IMR-90 (cell line): ENCODE measurements at regions not wholly inside any gene's neighbourhood (a gene's known extent, or its start where the extent isn't known, plus 50 kb on each side); places are given as distances from the start of the nearest gene placed in this dataset.
"Not testable (repeated sequence)": the region's sequence is repeated elsewhere in the genome, so short reads cannot be mapped to it uniquely, and the experiment has no call there.

Source experiments
- ATAC-seq: fragments of 200-7000 bp; cut with Tn5 transposase; 2 replicates; pipeline ENCODE4 v1.9.1; 2020; ENCODE audit warnings: low read depth, mild to moderate bottlenecking, moderate library complexity
- BruUV-seq: library from RNA; stranded (reverse); fragments of 400-500 nt; replicated peaks from 2 replicates; lab custom pipeline; 2021; lab: Mats Ljungman, UMichigan
- CTCF ChIA-PET: fragments of 300-600 bp; formaldehyde crosslinking; extraction: SDS; loops from one replicate; lab custom pipeline; 2021; ENCODE audit warnings: antibody characterized with exemption; lab: Yijun Ruan, JAX
- POLR2A ChIA-PET: fragments of 300-600 bp; sonication (Branson Sonifier 250); formaldehyde crosslinking; loops from one replicate; lab custom pipeline; 2022; ENCODE audit warnings: antibody characterized with exemption; ENCODE audit not compliant: unreplicated experiment; lab: Charles Lee
- DNase-seq: peaks from one replicate; pipeline ENCODE4 v3.0.0; 2013
- H2AFZ ChIP-seq: replicated peaks from 2 replicates; pipeline ENCODE3; 2013; ENCODE audit warnings: low read length, mild to moderate bottlenecking; ENCODE audit not compliant: poor library complexity
- H2AK5ac ChIP-seq: 2 replicates; pipeline ENCODE4 v1.6.1; 2013; ENCODE audit warnings: low read depth, low read length, inconsistent platforms
- H2AK9ac ChIP-seq: replicated peaks from 2 replicates; pipeline ENCODE3; 2013; ENCODE audit warnings: mild to moderate bottlenecking, low read depth, low read length, moderate library complexity; ENCODE audit not compliant: poor library complexity
- H2BK120ac ChIP-seq: 2 replicates; pipeline ENCODE4 v1.6.1; 2013; ENCODE audit warnings: low read depth, low read length, inconsistent platforms
- H2BK15ac ChIP-seq: 3 replicates; pipeline ENCODE4 v1.6.1; 2013; ENCODE audit warnings: low read depth, low read length, inconsistent platforms
- H2BK20ac ChIP-seq: 2 replicates; pipeline ENCODE4 v1.6.1; 2013; ENCODE audit warnings: low read depth, mild to moderate bottlenecking, inconsistent platforms, low read length, moderate library complexity
- H2BK5ac ChIP-seq: 2 replicates; pipeline ENCODE4 v1.6.1; 2013; ENCODE audit warnings: mild to moderate bottlenecking, low read depth, low read length, inconsistent platforms; ENCODE audit not compliant: poor library complexity, severe bottlenecking
- H3K14ac ChIP-seq: replicated peaks from 2 replicates; pipeline ENCODE4 v1.6.1; 2013; ENCODE audit warnings: low read depth, low read length, inconsistent platforms
- H3K18ac ChIP-seq: 2 replicates; pipeline ENCODE4 v1.6.1; 2013; ENCODE audit warnings: low read depth, low read length, control low read depth
- H3K23ac ChIP-seq: 2 replicates; pipeline ENCODE4 v1.6.1; 2013; ENCODE audit warnings: low read depth, low read length, inconsistent platforms
- H3K27ac ChIP-seq: 2 replicates; pipeline ENCODE4 v1.5.1; 2013; ENCODE audit warnings: mild to moderate bottlenecking, control low read depth, low read length; ENCODE audit not compliant: insufficient read depth
- H3K27me3 ChIP-seq: 2 replicates; pipeline ENCODE4 v1.6.1; 2013; ENCODE audit warnings: low read length; ENCODE audit not compliant: control insufficient read depth, insufficient read depth
- H3K36me3 ChIP-seq: 2 replicates; pipeline ENCODE4 v1.6.1; 2013; ENCODE audit warnings: low read length, mixed read lengths; ENCODE audit not compliant: control insufficient read depth, insufficient read depth
- H3K4ac ChIP-seq: 2 replicates; pipeline ENCODE4 v1.6.1; 2013; ENCODE audit warnings: low read depth, low read length, inconsistent platforms
- H3K4me1 ChIP-seq: 2 replicates; pipeline ENCODE4 v1.6.1; 2013; ENCODE audit warnings: low read length, mixed read lengths; ENCODE audit not compliant: control insufficient read depth, insufficient read depth
- H3K4me2 ChIP-seq: 2 replicates; pipeline ENCODE4 v1.6.1; 2013; ENCODE audit warnings: low read depth, mild to moderate bottlenecking, control low read depth, low read length, moderate library complexity
- H3K4me3 ChIP-seq: 2 replicates; pipeline ENCODE4 v1.5.1; 2013; ENCODE audit warnings: low read depth, mild to moderate bottlenecking, control low read depth, low read length, moderate library complexity; ENCODE audit not compliant: insufficient read depth
- H3K56ac ChIP-seq: 2 replicates; pipeline ENCODE4 v1.6.1; 2013; ENCODE audit warnings: low read length, inconsistent platforms; ENCODE audit not compliant: insufficient read depth; ENCODE audit errors: extremely low read depth
- H3K79me1 ChIP-seq, 2 experiments: 2 replicates each; pipeline ENCODE4 v1.6.1; 2013; ENCODE audit warnings: low read length in 2 of 2, inconsistent platforms in 1 of 2, low read depth in 1 of 2
- H3K9ac ChIP-seq: 2 replicates; pipeline ENCODE4 v1.6.1; 2013; ENCODE audit warnings: low read depth, low read length, control low read depth
- H3K9me1 ChIP-seq: 2 replicates; pipeline ENCODE4 v1.6.1; 2013; ENCODE audit warnings: low read length, inconsistent platforms; ENCODE audit not compliant: insufficient read depth
- H3K9me3 ChIP-seq: 2 replicates; pipeline ENCODE4 v1.6.1; 2013; ENCODE audit warnings: low read length; ENCODE audit not compliant: control insufficient read depth, insufficient read depth
- H4K20me1 ChIP-seq: 2 replicates; pipeline ENCODE4 v1.6.1; 2013; ENCODE audit warnings: low read length, inconsistent platforms; ENCODE audit not compliant: insufficient read depth
- H4K5ac ChIP-seq: 2 replicates; pipeline ENCODE4 v1.6.1; 2013; ENCODE audit warnings: mild to moderate bottlenecking, low read depth, low read length, control low read depth
- H4K8ac ChIP-seq, 2 experiments: 2 replicates each; pipeline ENCODE4 v1.6.1; 2013; ENCODE audit warnings: low read depth in 2 of 2, low read length in 2 of 2, control low read depth in 1 of 2, inconsistent platforms in 1 of 2
- H4K91ac ChIP-seq: 2 replicates; pipeline ENCODE4 v1.6.1; 2013; ENCODE audit warnings: low read depth, low read length, inconsistent platforms; ENCODE audit not compliant: insufficient read depth
- WGBS, 2 experiments: methylation state at CpG; one replicate each; pipeline versions ENCODE4 v1.1.5 to v1.1.7; 2013; ENCODE audit warnings: missing lambda C conversion rate in 2 of 2; ENCODE audit not compliant: insufficient read length in 1 of 2; ENCODE audit errors: extremely low coverage in 2 of 2; 5-methylcytosine and 5-hydroxymethylcytosine counted together
- dilution Hi-C: fragments of 300-500 bp; cut with HindIII; formaldehyde crosslinking; loops from one replicate; pipeline ENCODE4 v1.14.3; 2018; ENCODE audit warnings: low sequenced_read_pairs; ENCODE audit not compliant: unreplicated experiment
- in situ Hi-C: fragments of 300-500 bp; cut with MboI; formaldehyde crosslinking; loops from 3 replicates; pipeline ENCODE4 v1.14.3; 2019; ENCODE audit warnings: low sequenced_read_pairs, inconsistent platforms, mixed read lengths
- intact Hi-C: fragments of 100-400 bp; cut with micrococcal nuclease; formaldehyde crosslinking; loops from 2 replicates; pipeline ENCODE4 v1.10.0; 2022

- H2BK20ac ChIP-seq, H4K5ac ChIP-seq, POLR2A ChIA-PET, H3K56ac ChIP-seq, H3K27ac ChIP-seq, H2BK5ac ChIP-seq, H3K4me2 ChIP-seq, H3K36me3 ChIP-seq, H4K91ac ChIP-seq, H3K14ac ChIP-seq, H3K79me1 ChIP-seq, H3K9me3 ChIP-seq, H3K27me3 ChIP-seq, DNase-seq, H2AK9ac ChIP-seq, H3K9ac ChIP-seq, H3K23ac ChIP-seq, H3K4me1 ChIP-seq, H4K20me1 ChIP-seq, intact Hi-C loops, H3K18ac ChIP-seq, H2BK120ac ChIP-seq, CTCF ChIA-PET, in situ Hi-C loops, BruUV-seq, ATAC-seq, H2AFZ ChIP-seq, H2BK15ac ChIP-seq, H2AK5ac ChIP-seq, H3K4ac ChIP-seq, H3K4me3 ChIP-seq, H4K8ac ChIP-seq, dilution Hi-C loops, H3K9me1 ChIP-seq: not testable (repeated sequence)
- no CpG with 5 or more reads among the region's 3 CpGs for WGBS, 2 experiments
Observed at GRCh38 chr10:47647523-47648101, 115.8 kb downstream of the SYT15B start.
